Erythroblast (primary cell): ENCODE measurements at regions not wholly inside any gene's neighbourhood (a gene's known extent, or its start where the extent isn't known, plus 50 kb on each side); places are given as distances from the start of the nearest gene placed in this dataset.

Source experiments
- GATA1 ChIP-seq: IDR thresholded peaks from 2 replicates; pipeline ENCODE4 v1.6.1; 2011; ENCODE audit warnings: low read depth, mild to moderate bottlenecking, control low read depth, low read length, moderate library complexity
- POLR2A ChIP-seq: IDR thresholded peaks from 2 replicates; pipeline ENCODE4 v1.6.1; 2011; ENCODE audit warnings: mild to moderate bottlenecking, low read length

GRCh38 chr12:128083132-128083729 is 183.7 kb upstream of the TMEM132C start:
- TF ChIP-seq POLR2A = no peak
- TF ChIP-seq GATA1 = no peak
